Uterus (tissue), 3 donors: ENCODE measurements at regions not wholly inside any gene's neighbourhood (a gene's known extent, or its start where the extent isn't known, plus 50 kb on each side); places are given as distances from the start of the nearest gene placed in this dataset.

ENCODE experiments used
- DNase-seq, 2 donors: peaks; one replicate each; pipeline ENCODE4 v3.0.0-alpha.2; 2019 to 2020
- H3K27ac ChIP-seq, 2 donors: fragments of 200-600 bp; sonication (generic); 1 replicate in 1 of 2; 2 replicates in 1 of 2; pipeline ENCODE4 v1.5.1; 2016 to 2018
- H3K27me3 ChIP-seq, 2 donors: fragments of 200-600 bp; sonication (generic); one replicate each; pipeline ENCODE4 v1.5.1; 2018 to 2019; ENCODE audit warnings: control low read depth in 1 of 2
- H3K36me3 ChIP-seq, 2 donors: fragments of 200-600 bp; sonication (generic); one replicate each; pipeline ENCODE4 v1.5.1; 2019; ENCODE audit warnings: control low read depth in 1 of 2
- H3K4me1 ChIP-seq, 2 donors: fragments of 200-600 bp; sonication (generic); one replicate each; pipeline ENCODE4 v1.5.1; 2018 to 2019; ENCODE audit warnings: control low read depth in 1 of 2
- H3K4me3 ChIP-seq, 2 donors: fragments of 200-600 bp; sonication (generic); 1 replicate in 1 of 2; 2 replicates in 1 of 2; pipeline ENCODE4 v1.5.1; 2018 to 2019; ENCODE audit warnings: mild to moderate bottlenecking in 1 of 2
- H3K9me3 ChIP-seq, 2 donors: fragments of 200-600 bp; sonication (generic); one replicate each; pipeline ENCODE4 v1.5.1; 2019; ENCODE audit warnings: control low read depth in 1 of 2
- POLR2A ChIP-seq, 2 donors: fragments of 450-650 bp; IDR thresholded peaks; one replicate each; pipeline ENCODE4 v1.6.1; 2016; ENCODE audit warnings: antibody characterized with exemption in 2 of 2, mild to moderate bottlenecking in 1 of 2, moderate library complexity in 1 of 2
- intact Hi-C: fragments of 100-400 bp; cut with DNase I; formaldehyde crosslinking; loops from one replicate; pipeline ENCODE4 v1.15.1; 2023; ENCODE audit warnings: low total_unique reads
- TF ChIP-seq, protein P1 (sequence below), 4 experiments: fragments of 200-600 bp in 2 of 4; fragments of 450-650 bp in 2 of 4; sonication (generic) in 2 of 4; IDR thresholded peaks; one replicate each; pipeline ENCODE4 v1.5.1; 2016 to 2019; ENCODE audit warnings: antibody characterized with exemption in 4 of 4, mild to moderate bottlenecking in 2 of 4, moderate library complexity in 1 of 4
- donor health status: DM: yes; HTN: yes; CAD: no.

- H3K4me3 ChIP-seq, result no peak overlapping the region
- intact Hi-C loops, result no loop called here
- no peak overlapping the region for H3K27ac ChIP-seq
- no peaks in the 10 kb centered on the region for H3K9me3 ChIP-seq
- TF ChIP-seq, protein P1, sequence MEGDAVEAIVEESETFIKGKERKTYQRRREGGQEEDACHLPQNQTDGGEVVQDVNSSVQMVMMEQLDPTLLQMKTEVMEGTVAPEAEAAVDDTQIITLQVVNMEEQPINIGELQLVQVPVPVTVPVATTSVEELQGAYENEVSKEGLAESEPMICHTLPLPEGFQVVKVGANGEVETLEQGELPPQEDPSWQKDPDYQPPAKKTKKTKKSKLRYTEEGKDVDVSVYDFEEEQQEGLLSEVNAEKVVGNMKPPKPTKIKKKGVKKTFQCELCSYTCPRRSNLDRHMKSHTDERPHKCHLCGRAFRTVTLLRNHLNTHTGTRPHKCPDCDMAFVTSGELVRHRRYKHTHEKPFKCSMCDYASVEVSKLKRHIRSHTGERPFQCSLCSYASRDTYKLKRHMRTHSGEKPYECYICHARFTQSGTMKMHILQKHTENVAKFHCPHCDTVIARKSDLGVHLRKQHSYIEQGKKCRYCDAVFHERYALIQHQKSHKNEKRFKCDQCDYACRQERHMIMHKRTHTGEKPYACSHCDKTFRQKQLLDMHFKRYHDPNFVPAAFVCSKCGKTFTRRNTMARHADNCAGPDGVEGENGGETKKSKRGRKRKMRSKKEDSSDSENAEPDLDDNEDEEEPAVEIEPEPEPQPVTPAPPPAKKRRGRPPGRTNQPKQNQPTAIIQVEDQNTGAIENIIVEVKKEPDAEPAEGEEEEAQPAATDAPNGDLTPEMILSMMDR (IDR thresholded peaks at IDR 0.05), result no peak
- no peak for TF ChIP-seq POLR2A (IDR thresholded peaks at IDR 0.05)
- no peaks in the 10 kb centered on the region for H3K36me3 ChIP-seq
- no peaks in the 10 kb centered on the region for H3K4me1 ChIP-seq
- no peaks in the 10 kb centered on the region for H3K27me3 ChIP-seq
- DNase-seq, result no peak
These were observed 269.0 kb downstream of the ABHD5 start for GRCh38 chr3:43959498-43960447.

DNA sequence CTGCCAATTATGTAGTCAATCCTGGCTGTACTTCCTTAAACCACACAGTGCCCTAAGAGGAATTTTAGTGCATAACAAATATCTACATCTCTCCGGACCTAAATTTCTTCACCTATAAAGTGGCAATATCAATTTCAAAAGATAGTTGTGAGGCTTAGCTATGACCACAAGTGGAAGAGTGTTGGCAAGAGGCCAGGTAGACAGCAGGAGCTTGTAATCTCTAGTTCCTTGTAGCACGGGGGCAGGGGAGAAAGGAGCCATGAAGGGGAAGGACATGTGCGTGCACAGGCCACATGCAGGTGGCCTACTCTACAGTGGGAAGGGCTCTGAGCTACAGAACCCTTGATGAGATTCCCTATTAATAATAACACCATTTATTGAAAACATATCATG lies 269.7 kb downstream of the ABHD5 start:
- no peaks in the 10 kb centered on the region for H3K27me3 ChIP-seq
- intact Hi-C loops, result no loop called here
- H3K9me3 ChIP-seq, result no peaks in the 10 kb centered on the region
- no peak overlapping the region for H3K4me3 ChIP-seq
- H3K4me1 ChIP-seq, result no peaks in the 10 kb centered on the region
- no peak overlapping the region for H3K27ac ChIP-seq
- TF ChIP-seq POLR2A (IDR thresholded peaks at IDR 0.05), result no peak
- TF ChIP-seq, protein P1 (IDR thresholded peaks at IDR 0.05), result no peak
- H3K36me3 ChIP-seq, result no peaks in the 10 kb centered on the region
- no peak for DNase-seq

DNA sequence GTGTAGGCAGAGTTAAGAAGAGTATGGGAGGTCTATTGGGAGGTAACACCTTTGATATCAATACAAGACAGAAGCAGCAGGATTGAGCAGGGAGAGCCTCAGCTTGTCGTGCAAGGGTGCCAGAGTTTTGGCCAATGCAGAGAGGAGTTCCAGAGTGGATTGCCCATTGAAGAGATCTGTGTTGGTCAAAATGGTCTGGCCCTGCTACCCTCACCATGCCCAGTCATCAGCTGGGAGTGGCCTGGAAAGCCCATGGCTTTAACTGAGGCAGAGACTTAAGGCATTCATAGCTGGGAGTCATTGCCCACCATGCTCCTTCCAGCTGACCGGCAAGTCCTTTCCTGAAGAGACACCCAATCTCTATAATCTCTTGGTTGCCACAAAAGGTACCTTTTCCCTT lies 271.3 kb downstream of the ABHD5 start:
- H3K36me3 ChIP-seq, result no peaks in the 10 kb centered on the region
- DNase-seq, result no peak
- TF ChIP-seq POLR2A (IDR thresholded peaks at IDR 0.05), result no peak
- TF ChIP-seq, protein P1 (IDR thresholded peaks at IDR 0.05), result no peak
- no peaks in the 10 kb centered on the region for H3K4me1 ChIP-seq
- intact Hi-C loops, result no loop called here
- no peak overlapping the region for H3K4me3 ChIP-seq
- H3K27me3 ChIP-seq, result no peaks in the 10 kb centered on the region
- no peak overlapping the region for H3K27ac ChIP-seq
- H3K9me3 ChIP-seq, result no peaks in the 10 kb centered on the region

DNA sequence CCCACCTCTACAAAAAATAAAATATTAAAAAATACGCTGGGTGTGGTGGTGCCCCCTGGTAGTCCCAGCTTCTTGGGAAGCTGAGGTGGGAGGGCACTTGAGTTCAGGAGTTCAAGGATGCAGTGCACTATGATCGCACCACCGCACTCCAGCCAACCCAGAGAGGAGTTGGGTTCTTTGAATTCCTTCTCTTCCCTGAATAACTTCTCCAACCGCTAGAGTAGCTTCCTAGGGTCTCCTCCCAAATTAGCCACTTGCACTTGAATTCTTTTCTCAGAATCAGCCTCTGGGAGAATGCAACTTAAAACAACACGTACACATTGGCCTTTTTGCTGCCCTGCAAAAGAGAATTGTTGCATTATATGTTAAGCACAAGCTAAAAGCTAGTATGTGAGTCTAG lies 272.5 kb downstream of the ABHD5 start:
- Histone ChIP-seq H3K27me3 (no peaks in the 10 kb centered on the region), H3K4me1 (no peaks in the 10 kb centered on the region), H3K36me3 (no peaks in the 10 kb centered on the region), H3K4me3 (no peak overlapping the region), H3K27ac (no peak overlapping the region), H3K9me3 (no peaks in the 10 kb centered on the region)
- DNase-seq, result no peak
- intact Hi-C loops, result no loop called here
- TF ChIP-seq, protein P1 (IDR thresholded peaks at IDR 0.05), result no peak
- TF ChIP-seq POLR2A (IDR thresholded peaks at IDR 0.05), result no peak

DNA sequence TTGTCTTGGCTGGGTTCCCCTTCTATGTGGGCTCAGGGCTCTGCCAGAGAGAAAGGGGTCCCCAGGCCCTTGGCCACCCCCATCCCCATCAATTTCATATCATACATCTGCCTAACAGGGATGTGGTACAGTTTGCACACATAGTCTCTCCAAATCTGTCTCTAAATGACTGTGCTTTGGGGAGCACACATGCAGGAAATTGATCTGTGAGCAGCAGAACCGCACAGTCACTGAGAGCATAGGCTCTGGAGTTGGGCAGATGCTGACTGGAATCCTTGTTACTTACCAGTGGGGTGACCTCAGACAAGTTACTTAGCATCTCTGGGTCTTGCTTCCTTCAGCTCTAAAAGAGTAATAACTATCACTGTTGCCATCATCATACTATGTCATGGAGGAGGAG lies 273.9 kb downstream of the ABHD5 start:
- H3K4me1 ChIP-seq, result no peaks in the 10 kb centered on the region
- no peak overlapping the region for H3K27ac ChIP-seq
- no peaks in the 10 kb centered on the region for H3K36me3 ChIP-seq
- intact Hi-C loops, result no loop called here
- H3K9me3 ChIP-seq, result no peaks in the 10 kb centered on the region
- H3K27me3 ChIP-seq, result no peaks in the 10 kb centered on the region
- H3K4me3 ChIP-seq, result no peak overlapping the region
- no peak for DNase-seq
- TF ChIP-seq POLR2A (IDR thresholded peaks at IDR 0.05), result no peak
- TF ChIP-seq, protein P1 (IDR thresholded peaks at IDR 0.05), result no peak
